K562 (cell line): ENCODE measurements at regions not wholly inside any gene's neighbourhood (a gene's known extent, or its start where the extent isn't known, plus 50 kb on each side); places are given as distances from the start of the nearest gene placed in this dataset.

Experiments used
- ATAC-seq: fragments of 200-7000 bp; cut with Tn5 transposase; 3 replicates; pipeline ENCODE4 v1.9.1; 2020; ENCODE audit warnings: moderate library complexity
- BruUV-seq: library from RNA; stranded (reverse); fragments of 400-500 nt; replicated peaks from 2 replicates; lab custom pipeline; 2021; lab: Mats Ljungman, UMichigan
- CTCF ChIA-PET: fragments of 300-600 bp; formaldehyde crosslinking; extraction: SDS; loops from one replicate; lab custom pipeline; 2021; ENCODE audit warnings: low intra/inter-chr PET ratio; lab: Yijun Ruan, JAX
- POLR2A ChIA-PET: fragments of 300-600, 350-650 bp; sonication (Branson Sonifier 250); formaldehyde crosslinking; extraction: SDS; loops from one replicate; lab custom pipeline; 2021; ENCODE audit warnings: antibody characterized with exemption, inconsistent platforms; lab: Yijun Ruan, JAX
- DNase-seq, 4 experiments: peaks; one replicate each; pipeline versions ENCODE4 v3.0.0 to v3.0.0-alpha.2; 2011 to 2018; ENCODE audit warnings: low spot score in 3 of 4, mixed read lengths in 3 of 4; ENCODE audit errors: extremely low read depth in 1 of 4
- FAIRE-seq: peaks from 2 replicates; lab custom pipeline; 2011; peaks lifted over from hg19 to GRCh38; lab: Jason Lieb, UNC
- H2AFZ ChIP-seq: 2 replicates; pipeline ENCODE4 v1.6.0; 2011; ENCODE audit warnings: low read depth, low read length, control low read depth, inconsistent platforms
- H3K27ac ChIP-seq: fragments of 200-600 bp; 3 replicates; pipeline ENCODE4 v1.8.0; 2011; ENCODE audit warnings: low read depth, mild to moderate bottlenecking, control low read depth, inconsistent platforms, low read length, moderate library complexity, mixed read lengths; ENCODE audit errors: extremely low read depth
- H3K27me3 ChIP-seq, 2 experiments: fragments of 300-600 bp in 1 of 2; 2 replicates in 1 of 2; 3 replicates in 1 of 2; pipeline versions ENCODE4 v1.6.0 to v1.8.0; 2011; ENCODE audit warnings: inconsistent platforms in 2 of 2, low read length in 2 of 2, mild to moderate bottlenecking in 1 of 2, mixed read lengths in 1 of 2, moderate library complexity in 1 of 2; ENCODE audit not compliant: control insufficient read depth in 2 of 2, insufficient read depth in 2 of 2
- H3K36me3 ChIP-seq: fragments of 300-600 bp; 3 replicates; pipeline ENCODE4 v1.8.0; 2011; ENCODE audit warnings: mild to moderate bottlenecking, low read length, inconsistent platforms; ENCODE audit not compliant: control insufficient read depth, insufficient read depth
- H3K4me1 ChIP-seq, 2 experiments: fragments of 200-600 bp in 1 of 2; replicated peaks in 1 of 2; 2 replicates in 1 of 2; 3 replicates in 1 of 2; pipeline versions ENCODE4 v1.5.1 to v1.8.0; 2011; ENCODE audit warnings: inconsistent platforms in 2 of 2, low read length in 2 of 2, mild to moderate bottlenecking in 1 of 2, mixed read lengths in 1 of 2, moderate library complexity in 1 of 2; ENCODE audit not compliant: control insufficient read depth in 2 of 2, insufficient read depth in 2 of 2
- H3K4me2 ChIP-seq: 2 replicates; pipeline ENCODE4 v1.6.1; 2011; ENCODE audit warnings: low read length, control low read depth, inconsistent platforms, mixed read lengths; ENCODE audit not compliant: insufficient read depth
- H3K4me3 ChIP-seq: fragments of 200-600 bp; sonication (generic), shearing (Covaris generic); 2 replicates; pipeline ENCODE4 v1.5.1; 2016; ENCODE audit warnings: control low read depth, inconsistent platforms
- H3K79me2 ChIP-seq: fragments of 200-600 bp; 3 replicates; pipeline ENCODE4 v1.8.0; 2011; ENCODE audit warnings: low read length, inconsistent platforms; ENCODE audit not compliant: control insufficient read depth, insufficient read depth
- H3K9ac ChIP-seq, 2 experiments: 2 replicates each; pipeline versions ENCODE4 v1.6.0 to v1.6.1; 2011; ENCODE audit warnings: low read depth in 2 of 2, low read length in 2 of 2, control low read depth in 1 of 2, inconsistent platforms in 1 of 2, mild to moderate bottlenecking in 1 of 2, mixed read lengths in 1 of 2; ENCODE audit not compliant: insufficient read depth in 1 of 2
- H3K9me1 ChIP-seq: one replicate; pipeline ENCODE4 v1.6.0; 2011; ENCODE audit warnings: inconsistent platforms, mild to moderate bottlenecking, low read length, moderate library complexity; ENCODE audit not compliant: control insufficient read depth, insufficient read depth
- H3K9me3 ChIP-seq: replicated peaks from 2 replicates; pipeline ENCODE4 v1.5.1; 2011; ENCODE audit warnings: low read depth, low read length, inconsistent platforms; ENCODE audit not compliant: control insufficient read depth, insufficient read depth
- H4K20me1 ChIP-seq: replicated peaks from 2 replicates; pipeline ENCODE4 v1.6.1; 2011; ENCODE audit warnings: low read length, inconsistent platforms, mixed read lengths; ENCODE audit not compliant: control insufficient read depth, insufficient read depth
- DPF2 ChIP-seq: fragments of 450-650 bp; IDR thresholded peaks from 2 replicates; pipeline ENCODE4 v1.6.1; 2016
- EP400 ChIP-seq: fragments of 450-650 bp; IDR thresholded peaks from 2 replicates; pipeline ENCODE4 v1.6.1; 2017; ENCODE audit warnings: antibody characterized with exemption, mild to moderate bottlenecking, moderate library complexity
- NUFIP1 ChIP-seq: fragments of 450-650 bp; IDR thresholded peaks from 2 replicates; pipeline ENCODE4 v1.6.1; 2018; ENCODE audit not compliant: partially characterized antibody
- YY1 ChIP-seq, 3 experiments: IDR thresholded peaks; 2 replicates each; pipeline ENCODE4 v1.6.1; 2011; ENCODE audit warnings: low read length in 2 of 3, mild to moderate bottlenecking in 2 of 3, moderate library complexity in 2 of 3, borderline replicate concordance in 1 of 3, control low read depth in 1 of 3, low read depth in 1 of 3; ENCODE audit not compliant: insufficient read depth in 3 of 3, insufficient replicate concordance in 2 of 3, control insufficient read depth in 1 of 3, insufficient read length in 1 of 3; ENCODE audit errors: extremely low read depth in 1 of 3
- ZNF644 ChIP-seq: fragments of 200-800 bp; sonication (Bioruptor generic); IDR thresholded peaks from 2 replicates; pipeline ENCODE4 v1.6.1; 2016; ENCODE audit warnings: low read depth, missing genetic modification characterization, missing compliant biosample characterization
- WGBS: fragments of 100-300 bp; shearing (Covaris generic); methylation state at CpG from one replicate; pipeline ENCODE4 v1.1.6; 2016; ENCODE audit warnings: low coverage, mixed read lengths; ENCODE audit not compliant: insufficient coverage; ENCODE audit errors: missing lambda C conversion rate; 5-methylcytosine and 5-hydroxymethylcytosine counted together
- in situ Hi-C: fragments of 300-500 bp; cut with MboI; formaldehyde crosslinking; loops from 4 replicates; pipeline ENCODE4 v1.15.0; 2018; ENCODE audit warnings: inconsistent platforms, mixed read lengths
- intact Hi-C: fragments of 100-400 bp; cut with micrococcal nuclease; formaldehyde crosslinking; loops from 2 replicates; pipeline ENCODE4 v1.14.2; 2022
- TF ChIP-seq, protein P1 (sequence below): fragments of 250-450 bp; sonication (Bioruptor Pico); IDR thresholded peaks from 2 replicates; pipeline ENCODE4 v1.8.0; 2022; ENCODE audit warnings: moderate library complexity, mild to moderate bottlenecking, inconsistent platforms

DNA sequence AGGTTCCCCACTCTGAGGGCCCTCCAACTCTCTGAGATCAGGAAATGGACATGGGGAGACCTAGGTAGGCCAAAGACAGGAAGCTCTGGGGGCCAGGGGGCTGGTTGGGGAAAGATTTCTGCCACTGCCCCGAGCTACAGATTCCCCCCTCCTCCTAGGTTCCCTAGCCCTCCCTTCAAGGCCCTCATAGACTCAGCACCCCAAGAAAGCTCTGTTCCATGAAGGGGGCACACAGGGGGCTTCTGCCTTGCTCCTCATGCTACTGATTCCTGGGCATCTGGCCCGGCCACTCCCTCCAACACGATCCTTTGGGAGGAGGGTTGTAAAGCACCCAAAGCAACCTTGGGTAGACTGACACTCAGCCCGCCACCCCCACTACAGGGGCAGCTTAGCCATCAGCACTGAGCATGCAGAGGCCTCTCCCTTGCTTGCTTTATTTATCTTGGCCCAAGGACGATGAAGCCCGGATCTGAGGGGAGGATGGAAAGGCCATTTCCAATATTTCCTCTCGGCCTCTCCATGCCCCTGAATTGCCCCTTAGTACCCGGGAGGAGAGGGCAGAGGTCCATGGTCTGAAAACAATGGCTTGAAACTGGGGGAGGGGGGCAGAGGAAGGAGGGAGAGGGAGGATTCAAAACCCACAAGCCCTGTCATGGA lies 146.7 kb downstream of the PJA1 start:
- DNase-seq (no peak), FAIRE-seq (no peak), ATAC-seq (no peak)
- BruUV-seq: no TSS peak
- CTCF ChIA-PET: no interaction called here
- no peak overlapping the region for H2AFZ ChIP-seq
- H3K79me2 ChIP-seq: no peaks in the 10 kb centered on the region
- H3K9me1 ChIP-seq: no peaks in the 10 kb centered on the region
- no peaks in the 10 kb centered on the region for H3K36me3 ChIP-seq
- no peaks in the 10 kb centered on the region for H3K9me3 ChIP-seq
- no peak overlapping the region for H3K9ac ChIP-seq
- WGBS: 3% methylated on average over 4 of the region's 8 CpGs
- peaks cover 4% of the 10 kb centered on the region; the same call in 1 of the 2 replicates for H4K20me1 ChIP-seq
- H3K4me2 ChIP-seq: no peak overlapping the region
- in situ Hi-C loops (no loop called here), intact Hi-C loops (no loop called here)
- H3K4me1 ChIP-seq: no peaks in the 10 kb centered on the region
- no peak for TF ChIP-seq EP400
- H3K27ac ChIP-seq: no peak overlapping the region
- POLR2A ChIA-PET: no interaction called here
- H3K4me3 ChIP-seq: no peak overlapping the region
- H3K27me3 ChIP-seq: no peaks in the 10 kb centered on the region

GRCh38 chrX:69016293-69016941 lies 148.8 kb downstream of the PJA1 start:
- no peaks in the 10 kb centered on the region for H3K4me1 ChIP-seq
- no peak overlapping the region for H2AFZ ChIP-seq
- CTCF ChIA-PET: no interaction called here
- no peaks in the 10 kb centered on the region for H3K79me2 ChIP-seq
- ATAC-seq (no peak), FAIRE-seq (no peak)
- no peaks in the 10 kb centered on the region; the same call in 1 of the 2 replicates for H4K20me1 ChIP-seq
- H3K9me1 ChIP-seq: no peaks in the 10 kb centered on the region
- in situ Hi-C loops: no loop called here
- no peak overlapping the region for H3K27ac ChIP-seq
- H3K36me3 ChIP-seq: no peaks in the 10 kb centered on the region
- intact Hi-C loops: no loop called here
- TF ChIP-seq, protein P1, sequence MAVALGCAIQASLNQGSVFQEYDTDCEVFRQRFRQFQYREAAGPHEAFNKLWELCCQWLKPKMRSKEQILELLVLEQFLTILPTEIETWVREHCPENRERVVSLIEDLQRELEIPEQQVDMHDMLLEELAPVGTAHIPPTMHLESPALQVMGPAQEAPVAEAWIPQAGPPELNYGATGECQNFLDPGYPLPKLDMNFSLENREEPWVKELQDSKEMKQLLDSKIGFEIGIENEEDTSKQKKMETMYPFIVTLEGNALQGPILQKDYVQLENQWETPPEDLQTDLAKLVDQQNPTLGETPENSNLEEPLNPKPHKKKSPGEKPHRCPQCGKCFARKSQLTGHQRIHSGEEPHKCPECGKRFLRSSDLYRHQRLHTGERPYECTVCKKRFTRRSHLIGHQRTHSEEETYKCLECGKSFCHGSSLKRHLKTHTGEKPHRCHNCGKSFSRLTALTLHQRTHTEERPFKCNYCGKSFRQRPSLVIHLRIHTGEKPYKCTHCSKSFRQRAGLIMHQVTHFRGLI (CRISPR knock-in tag): no peak
- TF ChIP-seq YY1 (IDR thresholded peaks at IDR 0.05; ENCODE audit: borderline replicate concordance in 1 of 3, control insufficient read depth in 1 of 3, extremely low read depth in 1 of 3, insufficient read depth in 3 of 3, insufficient read length in 1 of 3, insufficient replicate concordance in 2 of 3, low read depth in 1 of 3, low read length in 2 of 3) (no peak), NUFIP1 (no peak), DPF2 (no peak), ZNF644 (tag) (no peak)
- TF ChIP-seq, all 486 proteins: peak for 0
- no peak overlapping the region for H3K9ac ChIP-seq
- DNase-seq: no peak
- no peaks in the 10 kb centered on the region for H3K27me3 ChIP-seq
- no peak overlapping the region for H3K4me2 ChIP-seq
- no peaks in the 10 kb centered on the region for H3K9me3 ChIP-seq
- POLR2A ChIA-PET: no interaction called here
- 2% methylated on average over 5 of the region's 11 CpGs for WGBS
- BruUV-seq: no TSS peak
- no peak overlapping the region for H3K4me3 ChIP-seq
